Ovary (tissue), 7 donors: ENCODE measurements at regions not wholly inside any gene's neighbourhood (a gene's known extent, or its start where the extent isn't known, plus 50 kb on each side); places are given as distances from the start of the nearest gene placed in this dataset.

Source experiments
- DNase-seq, 5 donors: peaks; one replicate each; pipeline ENCODE4 v3.0.0-alpha.2; 2019 to 2020
- H3K27ac ChIP-seq, 2 donors: fragments of 200-600 bp; one replicate each; pipeline versions ENCODE4 v1.5.1 to v1.8.0; 2019 to 2022
- H3K27me3 ChIP-seq: fragments of 200-600 bp; one replicate; pipeline ENCODE4 v1.8.0; 2022
- H3K36me3 ChIP-seq: fragments of 200-600 bp; sonication (generic); one replicate; pipeline ENCODE4 v1.5.1; 2019
- H3K4me1 ChIP-seq: one replicate; pipeline ENCODE4 v1.8.1; 2013; ENCODE audit warnings: mild to moderate bottlenecking, moderate library complexity; ENCODE audit not compliant: insufficient read depth
- H3K4me3 ChIP-seq: fragments of 200-600 bp; sonication (generic); one replicate; pipeline ENCODE4 v1.5.1; 2017
- H3K9me3 ChIP-seq, 2 donors: fragments of 200-600 bp in 1 of 2; sonication (generic) in 1 of 2; one replicate each; pipeline versions ENCODE4 v1.5.1 to v1.8.1; 2013 to 2019; ENCODE audit warnings: mild to moderate bottlenecking in 1 of 2, moderate library complexity in 1 of 2
- EP300 ChIP-seq: sonication (generic); formaldehyde crosslinking; IDR thresholded peaks from one replicate; pipeline ENCODE4 v1.6.1; 2017; ENCODE audit warnings: antibody characterized with exemption
- POLR2A ChIP-seq: fragments of 450-650 bp; IDR thresholded peaks from one replicate; pipeline ENCODE4 v1.6.1; 2017; ENCODE audit warnings: antibody characterized with exemption, mild to moderate bottlenecking, moderate library complexity
- WGBS, 3 donors: extraction: QIAGEN DNeasy Blood & Tissue Kit in 1 of 3; methylation state at CpG; one replicate each; pipeline versions ENCODE4 v1.1.5 to v1.1.7; 2013 to 2017; 5-methylcytosine and 5-hydroxymethylcytosine counted together
- intact Hi-C, 4 donors: fragments of 100-400 bp; cut with DNase I; formaldehyde crosslinking; loops; one replicate each; pipeline versions ENCODE4 v1.11.0 to v1.15.1; 2022 to 2023
- TF ChIP-seq, protein P1 (sequence below), 3 donors: fragments of 450-650 bp in 2 of 3; fragments of 200-600 bp in 1 of 3; IDR thresholded peaks; one replicate each; pipeline versions ENCODE4 v1.5.1 to v1.8.0; 2016 to 2022; ENCODE audit warnings: antibody characterized with exemption in 3 of 3, mild to moderate bottlenecking in 1 of 3
- donor health status: DM: no; HTN: no; CAD: no; lungs with moderate emphysema.
- donor health status: DM: no; HTN: no; CAD: no.
- donor health status: Bipolar disorder and iron deficiency.
- donor health status: DM: no; HTN: no; CAD: no.
- donor health status: DM: yes; HTN: yes; CAD: no.

DNA sequence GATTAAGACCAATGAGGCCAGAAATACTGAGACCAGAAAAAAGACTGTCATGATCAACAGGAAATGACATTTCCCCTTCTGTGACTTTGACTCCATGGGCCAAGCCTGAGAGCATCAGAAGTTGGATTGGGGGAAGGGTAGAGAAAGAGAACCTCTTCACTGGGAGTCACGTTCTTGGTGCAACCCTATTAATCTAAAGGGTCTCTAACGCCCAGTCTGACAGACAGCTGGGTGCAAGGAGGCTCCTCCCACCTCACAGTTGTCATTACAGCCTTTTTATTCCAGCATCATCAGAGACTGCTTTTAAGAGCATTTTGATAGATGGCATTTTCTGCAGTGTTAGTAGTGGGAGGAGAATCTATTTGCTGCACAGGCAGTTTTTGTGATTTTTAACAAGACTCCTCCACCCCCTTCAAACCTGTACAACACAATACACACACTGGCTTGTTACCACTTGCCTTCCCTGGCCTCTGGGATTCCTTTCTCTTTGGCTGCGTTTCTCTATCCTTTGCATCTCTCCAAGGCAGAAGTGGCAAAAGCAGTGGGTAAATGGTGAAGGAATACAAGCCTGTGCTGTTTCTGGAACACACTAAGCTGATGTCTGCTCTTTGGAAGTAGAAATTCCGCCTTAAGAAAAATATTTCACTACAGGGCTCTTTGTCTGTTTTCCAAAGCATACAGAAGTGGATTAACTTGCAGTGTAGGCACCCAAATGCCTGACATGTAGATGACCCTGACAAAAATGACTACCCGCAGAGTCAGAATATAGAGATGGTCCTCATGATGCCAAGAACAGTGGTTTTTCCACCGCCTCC, 310.4 kb upstream of the ZNF608 start:
- DNase-seq: no peak
- Histone ChIP-seq H3K4me1 (no peaks in the 10 kb centered on the region), H3K36me3 (no peaks in the 10 kb centered on the region), H3K9me3 (no peaks in the 10 kb centered on the region), H3K4me3 (no peak overlapping the region), H3K27ac (no peak overlapping the region), H3K27me3 (no peaks in the 10 kb centered on the region)
- TF ChIP-seq, protein P1, sequence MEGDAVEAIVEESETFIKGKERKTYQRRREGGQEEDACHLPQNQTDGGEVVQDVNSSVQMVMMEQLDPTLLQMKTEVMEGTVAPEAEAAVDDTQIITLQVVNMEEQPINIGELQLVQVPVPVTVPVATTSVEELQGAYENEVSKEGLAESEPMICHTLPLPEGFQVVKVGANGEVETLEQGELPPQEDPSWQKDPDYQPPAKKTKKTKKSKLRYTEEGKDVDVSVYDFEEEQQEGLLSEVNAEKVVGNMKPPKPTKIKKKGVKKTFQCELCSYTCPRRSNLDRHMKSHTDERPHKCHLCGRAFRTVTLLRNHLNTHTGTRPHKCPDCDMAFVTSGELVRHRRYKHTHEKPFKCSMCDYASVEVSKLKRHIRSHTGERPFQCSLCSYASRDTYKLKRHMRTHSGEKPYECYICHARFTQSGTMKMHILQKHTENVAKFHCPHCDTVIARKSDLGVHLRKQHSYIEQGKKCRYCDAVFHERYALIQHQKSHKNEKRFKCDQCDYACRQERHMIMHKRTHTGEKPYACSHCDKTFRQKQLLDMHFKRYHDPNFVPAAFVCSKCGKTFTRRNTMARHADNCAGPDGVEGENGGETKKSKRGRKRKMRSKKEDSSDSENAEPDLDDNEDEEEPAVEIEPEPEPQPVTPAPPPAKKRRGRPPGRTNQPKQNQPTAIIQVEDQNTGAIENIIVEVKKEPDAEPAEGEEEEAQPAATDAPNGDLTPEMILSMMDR (IDR thresholded peaks at IDR 0.05): no peak
- no peak for TF ChIP-seq POLR2A
- TF ChIP-seq EP300: no peak
- intact Hi-C loops: no loop called here
- 88 to 94% (median 92%) methylated on average over 6 of the region's 6 CpGs for WGBS, 3 donors

DNA sequence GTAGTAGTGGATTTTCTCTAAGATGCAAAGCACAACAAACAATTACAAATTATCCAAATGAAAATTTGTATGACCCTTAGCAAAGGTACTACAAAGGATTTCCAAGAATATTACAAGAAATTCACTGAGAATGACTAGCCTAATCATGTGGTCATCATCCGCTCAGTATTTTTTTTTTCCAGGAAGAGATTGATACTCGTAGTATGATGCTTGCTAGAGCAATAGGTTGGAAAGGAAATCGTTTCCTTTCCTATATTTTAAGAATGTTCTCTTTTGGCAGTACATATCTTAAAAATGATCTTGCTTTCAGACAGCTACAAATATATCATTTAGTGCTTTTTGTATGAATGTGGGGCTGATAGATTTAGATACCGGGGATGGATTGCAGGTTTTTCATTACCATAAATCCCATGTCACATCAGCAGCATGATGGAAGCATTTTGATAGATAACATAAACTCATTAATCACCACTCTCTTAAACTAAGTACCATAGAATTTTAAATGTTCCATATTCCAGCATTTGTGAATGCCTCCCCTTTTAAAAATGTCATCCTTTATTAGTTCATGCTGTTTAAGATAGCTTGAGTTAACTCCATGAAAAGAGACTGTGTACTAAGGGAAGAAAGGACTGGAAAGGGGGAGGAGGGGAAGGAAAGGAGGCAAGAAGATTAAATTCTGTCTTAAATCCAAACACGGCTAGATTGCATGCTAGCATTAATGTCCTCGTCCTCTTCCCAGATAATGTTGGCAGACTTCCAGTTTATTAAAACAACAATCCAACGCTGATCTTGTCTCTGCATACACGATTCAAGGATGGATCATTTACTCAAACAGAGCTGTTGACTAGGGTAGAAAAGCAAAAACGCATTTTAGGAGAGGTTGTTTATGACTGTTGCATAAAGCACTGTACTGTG, 311.7 kb upstream of the ZNF608 start:
- no peaks in the 10 kb centered on the region for H3K36me3 ChIP-seq
- DNase-seq: no peak
- no peak overlapping the region for H3K4me3 ChIP-seq
- H3K27me3 ChIP-seq: no peaks in the 10 kb centered on the region
- no peaks in the 10 kb centered on the region for H3K9me3 ChIP-seq
- no peak overlapping the region for H3K27ac ChIP-seq
- no peaks in the 10 kb centered on the region for H3K4me1 ChIP-seq
- 22 to 31% (median 28%) methylated on average over 9 of the region's 9 CpGs for WGBS, 3 donors
- intact Hi-C loops: no loop called here
- TF ChIP-seq, protein P1 (IDR thresholded peaks at IDR 0.05): no peak

- DNase-seq: no peak
- intact Hi-C loops: no loop called here
- TF ChIP-seq POLR2A (no peak), EP300 (no peak)
- TF ChIP-seq, protein P1 (IDR thresholded peaks at IDR 0.05): no peak
- H3K27ac ChIP-seq: no peak overlapping the region
- H3K4me1 ChIP-seq: no peaks in the 10 kb centered on the region
- WGBS, 3 donors: 66 to 81% (median 69%) methylated on average over 4 of the region's 4 CpGs
- H3K27me3 ChIP-seq: no peaks in the 10 kb centered on the region
- no peaks in the 10 kb centered on the region for H3K9me3 ChIP-seq
- H3K36me3 ChIP-seq: no peaks in the 10 kb centered on the region
- H3K4me3 ChIP-seq: no peak overlapping the region
These were observed 313.0 kb upstream of the ZNF608 start for GRCh38 chr5:125059255-125060002.

DNA sequence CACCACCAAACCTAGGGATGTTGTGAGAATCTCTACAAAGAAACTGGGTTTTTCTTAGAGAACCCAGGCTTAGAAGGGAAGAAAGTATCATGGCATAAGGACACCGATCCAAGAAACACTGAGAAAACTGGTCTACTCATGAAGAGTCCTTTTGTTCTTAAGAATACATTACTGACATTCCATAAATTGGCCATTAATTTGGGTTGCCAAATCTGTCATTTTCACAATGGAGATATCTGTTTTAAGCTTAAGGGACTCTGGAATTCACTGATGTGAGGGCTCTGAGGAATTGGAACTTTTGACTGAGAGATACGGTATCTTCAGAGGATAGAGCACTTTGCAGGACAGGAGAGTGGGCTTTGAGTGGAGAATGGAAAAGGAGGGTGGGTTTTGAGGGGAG, 315.3 kb upstream of the ZNF608 start:
- H3K4me3 ChIP-seq: no peak overlapping the region
- intact Hi-C loops: no loop called here
- no peaks in the 10 kb centered on the region for H3K36me3 ChIP-seq
- TF ChIP-seq EP300 (no peak), POLR2A (no peak)
- TF ChIP-seq, protein P1 (IDR thresholded peaks at IDR 0.05): no peak
- no peak overlapping the region for H3K27ac ChIP-seq
- no peak for DNase-seq
- no peaks in the 10 kb centered on the region for H3K27me3 ChIP-seq
- no peaks in the 10 kb centered on the region for H3K9me3 ChIP-seq
- WGBS, 3 donors: 91 to 98% (median 98%) methylated on average over 2 of the region's 2 CpGs
- no peaks in the 10 kb centered on the region for H3K4me1 ChIP-seq
